Osteoblast (primary cell): ENCODE measurements at regions not wholly inside any gene's neighbourhood (a gene's known extent, or its start where the extent isn't known, plus 50 kb on each side); places are given as distances from the start of the nearest gene placed in this dataset.

Experiments
- DNase-seq: peaks from one replicate; pipeline ENCODE4 v3.0.0; 2011; ENCODE audit warnings: low spot score, mixed read lengths; ENCODE audit not compliant: insufficient read length; ENCODE audit errors: missing footprints
- H2AFZ ChIP-seq: 2 replicates; pipeline ENCODE4 v1.6.0; 2011; ENCODE audit warnings: mild to moderate bottlenecking, low read length
- H3K27ac ChIP-seq: 2 replicates; pipeline ENCODE4 v1.5.1; 2011; ENCODE audit warnings: mild to moderate bottlenecking, low read depth, low read length, moderate library complexity
- H3K27me3 ChIP-seq: 2 replicates; pipeline ENCODE4 v1.6.0; 2012; ENCODE audit warnings: mild to moderate bottlenecking, control low read depth, inconsistent platforms, low read length, moderate library complexity; ENCODE audit not compliant: insufficient read depth
- H3K36me3 ChIP-seq: 2 replicates; pipeline ENCODE4 v1.5.1; 2011; ENCODE audit warnings: mild to moderate bottlenecking, low read length, control low read depth, moderate library complexity; ENCODE audit not compliant: insufficient read depth
- H3K4me1 ChIP-seq: 2 replicates; pipeline ENCODE4 v1.5.1; 2011; ENCODE audit warnings: mild to moderate bottlenecking, low read length, control low read depth, moderate library complexity; ENCODE audit not compliant: insufficient read depth
- H3K4me2 ChIP-seq: 2 replicates; pipeline ENCODE4 v1.6.0; 2011; ENCODE audit warnings: mild to moderate bottlenecking, low read length; ENCODE audit not compliant: insufficient read depth
- H3K4me3 ChIP-seq: fragments of 200-600 bp; sonication (generic); 3 replicates; pipeline ENCODE4 v1.5.1; 2012; ENCODE audit warnings: mild to moderate bottlenecking, low read length, inconsistent platforms; ENCODE audit not compliant: insufficient read depth
- H3K79me2 ChIP-seq: 2 replicates; pipeline ENCODE4 v1.6.0; 2012; ENCODE audit warnings: mild to moderate bottlenecking, low read length, control low read depth, inconsistent platforms; ENCODE audit not compliant: insufficient read depth
- H3K9me3 ChIP-seq: 2 replicates; pipeline ENCODE4 v1.5.1; 2011; ENCODE audit warnings: low read depth, low read length, control low read depth
- H4K20me1 ChIP-seq: 2 replicates; pipeline ENCODE4 v1.6.0; 2012; ENCODE audit warnings: mild to moderate bottlenecking, low read length, control low read depth; ENCODE audit not compliant: insufficient read depth
- CTCF ChIP-seq: IDR thresholded peaks from 2 replicates; pipeline ENCODE4 v1.5.1; 2011; ENCODE audit warnings: mild to moderate bottlenecking, low read depth, low read length, moderate library complexity; ENCODE audit errors: extremely low read depth

- H3K9me3 ChIP-seq = no peaks in the 10 kb centered on the region
- no peak for DNase-seq
- H3K27ac ChIP-seq = no peak overlapping the region
- no peak overlapping the region for H3K4me3 ChIP-seq
- no peaks in the 10 kb centered on the region for H3K27me3 ChIP-seq
- no peak for TF ChIP-seq CTCF
- H3K4me2 ChIP-seq = no peak overlapping the region
- no peaks in the 10 kb centered on the region for H3K4me1 ChIP-seq
- H3K79me2 ChIP-seq = no peaks in the 10 kb centered on the region
- no peak overlapping the region for H2AFZ ChIP-seq
- H3K36me3 ChIP-seq = no peaks in the 10 kb centered on the region
- H4K20me1 ChIP-seq = no peaks in the 10 kb centered on the region
Measured at GRCh38 chr3:26105261-26105660, 315.4 kb downstream of the OXSM start.

GRCh38 chr3:26106228-26106627, 316.3 kb downstream of the OXSM start:
- Histone ChIP-seq H3K4me2 (no peak overlapping the region), H4K20me1 (no peaks in the 10 kb centered on the region), H3K79me2 (no peaks in the 10 kb centered on the region), H2AFZ (no peak overlapping the region), H3K9me3 (no peaks in the 10 kb centered on the region), H3K4me3 (no peak overlapping the region), H3K27me3 (no peaks in the 10 kb centered on the region), H3K27ac (no peak overlapping the region), H3K4me1 (no peaks in the 10 kb centered on the region), H3K36me3 (no peaks in the 10 kb centered on the region)
- TF ChIP-seq CTCF = no peak
- DNase-seq = no peak

GRCh38 chr3:26108846-26109489, 319.1 kb downstream of the OXSM start:
- Histone ChIP-seq H3K4me2 (no peak overlapping the region), H3K4me1 (no peaks in the 10 kb centered on the region), H3K79me2 (no peaks in the 10 kb centered on the region), H2AFZ (no peak overlapping the region), H3K27me3 (no peaks in the 10 kb centered on the region), H3K4me3 (no peak overlapping the region), H3K27ac (no peak overlapping the region), H3K36me3 (no peaks in the 10 kb centered on the region), H3K9me3 (no peaks in the 10 kb centered on the region), H4K20me1 (no peaks in the 10 kb centered on the region)
- TF ChIP-seq CTCF = no peak
- DNase-seq = no peak

- H3K4me3 ChIP-seq = no peak overlapping the region
- H3K27me3 ChIP-seq = no peaks in the 10 kb centered on the region
- no peak overlapping the region for H3K27ac ChIP-seq
- no peak overlapping the region for H3K4me2 ChIP-seq
- H3K36me3 ChIP-seq = no peaks in the 10 kb centered on the region
- no peak overlapping the region for H2AFZ ChIP-seq
- TF ChIP-seq CTCF = no peak
- H4K20me1 ChIP-seq = no peaks in the 10 kb centered on the region
- no peaks in the 10 kb centered on the region for H3K9me3 ChIP-seq
- no peaks in the 10 kb centered on the region for H3K79me2 ChIP-seq
- no peaks in the 10 kb centered on the region for H3K4me1 ChIP-seq
- no peak for DNase-seq
Measured at GRCh38 chr3:26114851-26115250, 325.0 kb downstream of the OXSM start.
